ENCODE measurements at regions not wholly inside any gene's neighbourhood (a gene's known extent, or its start where the extent isn't known, plus 50 kb on each side); places are given as distances from the start of the nearest gene placed in this dataset.
"Not testable (repeated sequence)": the region's sequence is repeated elsewhere in the genome, so short reads cannot be mapped to it uniquely, and the experiment has no call there.

GRCh38 chr7:81207801-81208200 lies 288.9 kb upstream of the SEMA3C start:
- no peaks in the 10 kb centered on the region for H3K9me3 ChIP-seq (replicated peaks)
- H3K27ac ChIP-seq = no peak overlapping the region; the same call in 1 of the 2 replicates
- H3K36me3 ChIP-seq = no peaks in the 10 kb centered on the region
- DNase-seq = peak in 1 of 2 experiments; percentile 22
- H3K4me1 ChIP-seq = peaks cover 20% of the 10 kb centered on the region
- no peak overlapping the region for H3K4me3 ChIP-seq
- H3K27me3 ChIP-seq = no peaks in the 10 kb centered on the region

GRCh38 chr7:81206667-81207360 lies 288.0 kb upstream of the SEMA3C start:
- no peak overlapping the region for H3K4me3 ChIP-seq
- no peak for DNase-seq
- H3K36me3 ChIP-seq = no peaks in the 10 kb centered on the region
- H3K4me1 ChIP-seq = peaks cover 20% of the 10 kb centered on the region
- H3K9me3 ChIP-seq (replicated peaks) = no peaks in the 10 kb centered on the region
- H3K27ac ChIP-seq = no peak overlapping the region
- no peaks in the 10 kb centered on the region for H3K27me3 ChIP-seq

- H3K9me3 ChIP-seq (replicated peaks) = no peaks in the 10 kb centered on the region
- H3K27ac ChIP-seq = no peak overlapping the region
Observed at GRCh38 chr7:81206217-81206616, 287.4 kb upstream of the SEMA3C start.

GRCh38 chr7:81201188-81201587 lies 282.3 kb upstream of the SEMA3C start:
- DNase-seq = no peak
- Histone ChIP-seq H3K9me3 (replicated peaks) (no peaks in the 10 kb centered on the region), H3K4me3 (no peak overlapping the region), H3K27me3 (no peaks in the 10 kb centered on the region), H3K27ac (no peak overlapping the region), H3K36me3 (no peaks in the 10 kb centered on the region), H3K4me1 (no peaks in the 10 kb centered on the region)

More at GRCh38 chr7:81206217-81206616, 287.4 kb upstream of the SEMA3C start:
- DNase-seq = no peak
- Histone ChIP-seq H3K36me3 (no peaks in the 10 kb centered on the region), H3K27me3 (no peaks in the 10 kb centered on the region), H3K4me1 (peaks cover 20% of the 10 kb centered on the region), H3K4me3 (no peak overlapping the region)

GRCh38 chr7:81198766-81199165 lies 279.9 kb upstream of the SEMA3C start:
- Histone ChIP-seq H3K36me3 (no peaks in the 10 kb centered on the region), H3K9me3 (replicated peaks) (0 out of 2 replicates have a peak, but pooled peaks cover 3% of the 10 kb centered on the region), H3K27ac (no peak overlapping the region), H3K4me1 (no peaks in the 10 kb centered on the region), H3K27me3 (no peaks in the 10 kb centered on the region), H3K4me3 (no peak overlapping the region)
- no peak for DNase-seq

DNA sequence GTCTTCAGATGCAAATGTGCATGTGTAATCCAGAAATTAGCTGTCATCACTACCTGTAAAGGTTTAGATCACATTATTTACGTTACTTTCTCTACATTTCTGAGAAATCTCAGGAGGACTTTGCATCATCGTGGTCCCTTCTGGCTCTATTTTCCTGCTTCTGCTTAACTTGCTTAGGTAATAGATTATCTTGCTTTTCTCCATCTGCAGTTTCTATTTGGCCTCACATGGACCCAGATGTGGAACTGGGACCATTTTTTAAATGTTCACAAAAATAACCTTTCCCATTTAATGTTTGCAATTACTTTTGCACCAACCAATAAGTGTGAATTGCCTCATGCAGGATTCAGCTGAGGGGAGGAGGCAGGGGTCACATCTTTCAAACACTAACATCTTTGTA lies 278.4 kb upstream of the SEMA3C start:
- Histone ChIP-seq H3K4me1 (no peaks in the 10 kb centered on the region), H3K9me3 (replicated peaks) (0 out of 2 replicates have a peak, but pooled peaks cover 3% of the 10 kb centered on the region), H3K36me3 (no peaks in the 10 kb centered on the region), H3K4me3 (no peak overlapping the region), H3K27me3 (no peaks in the 10 kb centered on the region), H3K27ac (no peak overlapping the region)
- DNase-seq = no peak

DNA sequence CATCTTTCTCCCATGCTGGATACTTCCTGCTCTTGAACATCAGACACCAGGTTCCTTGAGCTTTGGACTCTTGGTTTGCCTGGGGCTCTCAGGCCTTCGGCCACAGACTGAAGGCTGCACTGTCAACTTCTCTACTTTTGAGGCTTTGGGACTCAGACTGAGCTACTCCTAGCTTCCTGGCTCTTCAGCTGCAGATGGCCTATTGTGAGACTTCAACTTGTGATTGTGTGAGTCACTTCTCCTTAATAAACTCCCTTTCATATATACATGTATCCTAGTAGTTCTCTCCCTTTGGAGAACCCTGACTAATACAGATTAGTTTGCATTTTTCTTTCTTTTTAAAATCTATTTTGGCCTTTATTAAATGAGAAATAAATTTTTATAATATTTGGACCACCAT lies 276.2 kb upstream of the SEMA3C start:
- Histone ChIP-seq H3K4me3 (no peak overlapping the region), H3K4me1 (no peaks in the 10 kb centered on the region; the same call in 1 of the 2 replicates), H3K36me3 (no peaks in the 10 kb centered on the region), H3K27ac (no peak overlapping the region), H3K27me3 (no peaks in the 10 kb centered on the region), H3K9me3 (replicated peaks) (0 out of 2 replicates have a peak, but pooled peaks cover 3% of the 10 kb centered on the region)
- DNase-seq = no peak

- Histone ChIP-seq H3K4me3 (no peak overlapping the region), H3K4me1 (no peaks in the 10 kb centered on the region; the same call in 1 of the 2 replicates), H3K9me3 (replicated peaks) (0 out of 2 replicates have a peak, but pooled peaks cover 3% of the 10 kb centered on the region), H3K27ac (no peak overlapping the region), H3K27me3 (no peaks in the 10 kb centered on the region), H3K36me3 (no peaks in the 10 kb centered on the region)
- DNase-seq = no peak
Observed at GRCh38 chr7:81190997-81191768, 272.3 kb upstream of the SEMA3C start.

DNA sequence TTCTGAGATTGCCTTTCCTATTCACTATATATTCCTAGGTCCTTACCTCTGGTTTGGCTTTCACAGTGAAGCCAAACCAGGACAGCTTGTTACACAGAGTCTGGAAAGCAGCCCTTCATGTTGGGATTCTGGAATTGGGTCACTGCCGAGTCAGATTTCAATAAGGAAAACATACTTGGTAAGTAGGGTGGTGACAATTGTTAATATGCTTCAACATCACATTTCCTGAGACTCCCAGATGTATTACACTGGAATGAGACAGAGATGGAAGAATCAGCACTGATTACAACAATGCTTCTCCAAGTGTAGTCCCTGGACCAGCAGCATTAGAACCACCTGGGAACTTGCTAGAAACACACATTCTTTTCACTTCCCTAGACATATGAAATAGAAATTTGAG lies 268.9 kb upstream of the SEMA3C start:
- Histone ChIP-seq H3K9me3 (replicated peaks) (no peaks in the 10 kb centered on the region), H3K4me3 (no peak overlapping the region), H3K4me1 (no peaks in the 10 kb centered on the region; the same call in 1 of the 2 replicates), H3K27me3 (no peaks in the 10 kb centered on the region), H3K36me3 (no peaks in the 10 kb centered on the region), H3K27ac (no peak overlapping the region)
- no peak for DNase-seq

DNA sequence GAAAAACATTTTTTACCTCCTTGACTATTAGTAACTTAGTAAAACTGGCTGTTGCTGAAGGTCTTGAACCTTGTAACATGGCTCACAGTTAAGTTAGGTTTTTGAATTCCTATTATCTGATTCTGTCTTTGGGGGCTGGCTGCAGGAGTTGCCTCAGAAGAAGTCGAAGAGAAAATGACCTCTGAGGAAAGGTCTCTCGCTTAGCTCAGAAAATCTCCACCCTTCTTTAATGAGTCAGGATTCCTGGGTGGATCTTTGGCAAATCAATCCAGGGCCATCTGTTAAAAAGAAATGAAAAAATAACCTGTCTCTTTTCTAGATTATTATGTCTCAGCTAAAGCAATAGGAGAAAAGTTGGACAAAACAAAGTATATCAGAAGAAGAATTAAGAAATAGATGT lies 267.8 kb upstream of the SEMA3C start:
- no peaks in the 10 kb centered on the region; the same call in 1 of the 2 replicates for H3K4me1 ChIP-seq
- DNase-seq = no peak

DNA sequence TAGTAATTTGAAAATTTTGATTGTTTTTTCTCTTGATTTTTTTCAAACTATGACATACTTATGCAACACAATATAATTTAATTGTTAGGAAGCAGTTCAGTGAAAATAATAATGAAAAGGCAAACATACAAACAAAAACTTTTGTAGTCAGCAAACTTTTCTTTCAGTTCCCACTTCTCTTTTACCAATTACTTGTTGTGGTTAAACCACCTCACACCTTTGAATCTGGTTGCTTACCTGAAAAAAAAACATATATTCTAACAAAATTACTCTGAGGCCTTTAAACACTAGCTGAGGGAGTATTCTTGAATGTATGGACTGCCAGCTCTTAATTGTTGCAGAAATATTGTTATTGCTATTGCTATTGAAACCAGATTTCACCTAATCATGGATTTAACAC lies 266.2 kb upstream of the SEMA3C start:
- H3K36me3 ChIP-seq = no peaks in the 10 kb centered on the region
- no peaks in the 10 kb centered on the region for H3K27me3 ChIP-seq
- no peaks in the 10 kb centered on the region for H3K4me1 ChIP-seq
- no peak overlapping the region for H3K4me3 ChIP-seq
- no peaks in the 10 kb centered on the region; the same call in 1 of the 2 replicates for H3K9me3 ChIP-seq (replicated peaks)
- DNase-seq = no peak
- H3K27ac ChIP-seq = no peak overlapping the region

More for the DNA sequence above, 267.8 kb upstream of the SEMA3C start:
- Histone ChIP-seq H3K4me3 (no peak overlapping the region), H3K9me3 (replicated peaks) (no peaks in the 10 kb centered on the region), H3K27me3 (no peaks in the 10 kb centered on the region), H3K27ac (no peak overlapping the region), H3K36me3 (no peaks in the 10 kb centered on the region)

DNA sequence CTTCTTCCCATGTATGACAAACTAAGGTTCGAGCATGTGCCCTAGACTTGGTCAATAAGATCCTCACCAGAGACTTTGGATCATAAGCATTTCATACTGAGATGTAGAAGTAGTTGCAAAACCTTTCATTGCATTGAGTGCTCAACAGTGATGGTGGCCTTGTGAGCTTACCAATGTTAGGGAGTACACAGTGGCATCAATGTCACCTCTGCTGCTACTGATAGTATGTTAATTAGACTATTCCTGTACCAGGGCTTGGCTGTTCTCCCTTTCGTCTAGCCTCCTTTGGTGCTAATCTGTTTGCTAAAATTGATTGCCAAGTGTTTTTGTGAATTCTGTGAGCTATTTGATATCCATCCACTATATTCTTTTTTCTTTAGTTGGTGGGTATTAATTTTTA lies 264.5 kb upstream of the SEMA3C start:
- no peak for DNase-seq
- no peaks in the 10 kb centered on the region for H3K36me3 ChIP-seq
- H3K27me3 ChIP-seq = no peaks in the 10 kb centered on the region
- no peak overlapping the region for H3K27ac ChIP-seq
- no peaks in the 10 kb centered on the region; the same call in 1 of the 2 replicates for H3K9me3 ChIP-seq (replicated peaks)
- H3K4me3 ChIP-seq = no peak overlapping the region
- H3K4me1 ChIP-seq = no peaks in the 10 kb centered on the region

- H3K36me3 ChIP-seq; H3K4me1 ChIP-seq; DNase-seq; H3K27me3 ChIP-seq; H3K9me3 ChIP-seq (replicated peaks); H3K27ac ChIP-seq; H3K4me3 ChIP-seq: not testable (repeated sequence)
Observed at GRCh38 chr7:81182056-81182455, 263.2 kb upstream of the SEMA3C start.

- no peak overlapping the region for H3K4me3 ChIP-seq
- peak in 1 of 2 experiments; percentile 16 for DNase-seq
- no peaks in the 10 kb centered on the region for H3K36me3 ChIP-seq
- no peak overlapping the region for H3K27ac ChIP-seq
- H3K9me3 ChIP-seq (replicated peaks) = peaks cover 3% of the 10 kb centered on the region; the same call in 1 of the 2 replicates
- H3K4me1 ChIP-seq = peaks cover 4% of the 10 kb centered on the region
- no peaks in the 10 kb centered on the region for H3K27me3 ChIP-seq
Observed at GRCh38 chr7:81181066-81181465, 262.2 kb upstream of the SEMA3C start.

GRCh38 chr7:81180573-81180972 lies 261.7 kb upstream of the SEMA3C start:
- no peaks in the 10 kb centered on the region for H3K27me3 ChIP-seq
- H3K36me3 ChIP-seq = no peaks in the 10 kb centered on the region
- H3K4me1 ChIP-seq = peaks cover 9% of the 10 kb centered on the region
- DNase-seq = no peak
- no peak overlapping the region for H3K27ac ChIP-seq
- H3K9me3 ChIP-seq (replicated peaks) = peaks cover 3% of the 10 kb centered on the region; the same call in 1 of the 2 replicates
- no peak overlapping the region for H3K4me3 ChIP-seq
